ENCODE measurements at regions not wholly inside any gene's neighbourhood (a gene's known extent, or its start where the extent isn't known, plus 50 kb on each side); places are given as distances from the start of the nearest gene placed in this dataset.

DNA sequence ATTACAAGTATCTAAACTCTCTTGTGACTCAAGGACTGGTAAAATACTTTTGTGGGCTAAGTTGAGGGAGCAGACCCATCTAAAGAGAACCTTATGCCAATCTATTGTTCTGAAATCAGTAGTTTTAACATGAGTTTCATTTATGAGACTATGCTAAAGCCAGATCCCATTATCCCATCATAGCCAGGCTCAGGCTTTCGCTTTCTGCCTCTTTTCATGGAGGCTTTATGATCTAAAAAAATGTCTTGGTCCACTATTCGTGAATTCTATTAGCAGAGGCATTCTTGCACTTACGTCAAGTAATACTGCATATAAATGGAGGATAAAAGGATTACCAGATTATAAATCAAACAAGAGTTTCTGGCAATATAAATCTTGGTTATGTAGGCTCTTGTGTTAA lies 1636.9 kb upstream of the ACVR2A start:
- H3K4me3 ChIP-seq (ENCODE audit: low read depth, low read length) = no peak overlapping the region
- no peak for DNase-seq (ENCODE audit: low read depth)
- TF ChIP-seq, protein P1, sequence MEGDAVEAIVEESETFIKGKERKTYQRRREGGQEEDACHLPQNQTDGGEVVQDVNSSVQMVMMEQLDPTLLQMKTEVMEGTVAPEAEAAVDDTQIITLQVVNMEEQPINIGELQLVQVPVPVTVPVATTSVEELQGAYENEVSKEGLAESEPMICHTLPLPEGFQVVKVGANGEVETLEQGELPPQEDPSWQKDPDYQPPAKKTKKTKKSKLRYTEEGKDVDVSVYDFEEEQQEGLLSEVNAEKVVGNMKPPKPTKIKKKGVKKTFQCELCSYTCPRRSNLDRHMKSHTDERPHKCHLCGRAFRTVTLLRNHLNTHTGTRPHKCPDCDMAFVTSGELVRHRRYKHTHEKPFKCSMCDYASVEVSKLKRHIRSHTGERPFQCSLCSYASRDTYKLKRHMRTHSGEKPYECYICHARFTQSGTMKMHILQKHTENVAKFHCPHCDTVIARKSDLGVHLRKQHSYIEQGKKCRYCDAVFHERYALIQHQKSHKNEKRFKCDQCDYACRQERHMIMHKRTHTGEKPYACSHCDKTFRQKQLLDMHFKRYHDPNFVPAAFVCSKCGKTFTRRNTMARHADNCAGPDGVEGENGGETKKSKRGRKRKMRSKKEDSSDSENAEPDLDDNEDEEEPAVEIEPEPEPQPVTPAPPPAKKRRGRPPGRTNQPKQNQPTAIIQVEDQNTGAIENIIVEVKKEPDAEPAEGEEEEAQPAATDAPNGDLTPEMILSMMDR (IDR thresholded peaks at IDR 0.05; ENCODE audit: low read depth, low read length, missing control alignments) = no peak

DNA sequence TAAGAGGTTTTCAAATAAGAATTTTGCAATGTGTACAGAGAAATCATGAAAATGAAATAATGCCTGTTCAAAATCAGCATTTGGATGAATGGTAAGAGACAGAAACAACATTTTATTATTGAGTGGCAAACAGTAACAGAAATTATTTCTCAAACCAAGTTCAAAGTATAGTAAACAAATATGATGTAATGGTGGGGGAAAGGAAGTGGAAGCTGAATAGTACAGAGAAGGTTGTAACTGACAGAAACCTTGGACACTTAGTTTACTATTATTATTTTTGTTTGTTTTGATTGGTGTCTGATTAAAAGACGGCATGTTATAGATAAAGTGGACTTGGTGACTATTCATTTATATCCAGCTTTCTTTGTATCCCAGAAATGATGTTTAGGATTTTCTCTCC lies 1637.4 kb upstream of the ACVR2A start:
- no peak overlapping the region for H3K4me3 ChIP-seq (ENCODE audit: low read depth, low read length)
- DNase-seq (ENCODE audit: low read depth) = no peak
- TF ChIP-seq, protein P1 (IDR thresholded peaks at IDR 0.05; ENCODE audit: low read depth, low read length, missing control alignments) = no peak

DNA sequence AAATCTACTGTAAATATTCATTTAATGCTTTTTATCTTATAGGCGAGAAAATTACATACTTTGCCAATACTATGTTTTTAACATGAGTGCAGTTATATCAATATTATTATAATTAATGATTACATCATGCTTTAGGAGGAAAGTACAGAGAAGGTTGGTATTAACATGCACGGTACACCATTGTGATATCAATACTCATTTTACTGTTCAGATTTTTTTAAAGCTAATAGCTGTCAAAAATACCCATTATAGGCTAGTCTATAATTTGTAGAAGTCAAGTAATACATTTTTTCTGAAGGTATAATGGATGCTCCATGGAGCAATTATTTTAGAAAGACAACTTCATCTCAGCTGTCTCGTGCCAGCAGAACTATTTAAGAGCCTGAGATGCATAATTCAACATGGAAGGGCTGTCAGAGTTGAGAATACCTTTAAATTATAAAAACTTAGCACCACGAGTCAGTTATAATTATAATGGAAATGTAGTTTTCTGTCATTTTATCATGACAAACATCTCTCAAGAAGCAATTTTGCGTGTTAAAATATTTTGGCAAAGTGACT lies 1641.7 kb upstream of the ACVR2A start:
- TF ChIP-seq, protein P1 (IDR thresholded peaks at IDR 0.05; ENCODE audit: low read depth, low read length, missing control alignments) = no peak

DNA sequence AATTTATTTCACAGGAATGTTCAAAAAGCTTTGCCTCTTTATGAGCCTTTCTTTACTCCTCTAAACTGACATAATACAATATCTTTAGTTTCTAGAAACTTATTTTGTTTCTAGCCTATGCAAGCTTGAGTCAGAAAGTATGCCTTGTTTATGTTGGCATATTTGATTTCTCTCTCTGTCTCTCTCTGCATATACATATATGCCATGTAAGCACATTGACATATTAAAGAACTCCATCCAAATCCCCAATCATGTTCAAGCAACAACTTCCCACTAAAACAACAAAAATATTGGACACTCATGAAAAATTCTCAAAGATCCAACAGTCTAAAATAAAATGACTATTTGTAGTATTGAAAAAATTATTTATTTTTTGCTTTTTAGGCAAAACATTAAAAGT lies 1651.2 kb upstream of the ACVR2A start:
- TF ChIP-seq, protein P1 (IDR thresholded peaks at IDR 0.05; ENCODE audit: low read depth, low read length, missing control alignments) = no peak
- DNase-seq (ENCODE audit: low read depth) = no peak
- H3K4me3 ChIP-seq (ENCODE audit: low read depth, low read length) = no peak overlapping the region

More for the DNA sequence above, 1641.7 kb upstream of the ACVR2A start:
- no peak for DNase-seq (ENCODE audit: low read depth)
- H3K4me3 ChIP-seq (ENCODE audit: low read depth, low read length) = no peak overlapping the region

DNA sequence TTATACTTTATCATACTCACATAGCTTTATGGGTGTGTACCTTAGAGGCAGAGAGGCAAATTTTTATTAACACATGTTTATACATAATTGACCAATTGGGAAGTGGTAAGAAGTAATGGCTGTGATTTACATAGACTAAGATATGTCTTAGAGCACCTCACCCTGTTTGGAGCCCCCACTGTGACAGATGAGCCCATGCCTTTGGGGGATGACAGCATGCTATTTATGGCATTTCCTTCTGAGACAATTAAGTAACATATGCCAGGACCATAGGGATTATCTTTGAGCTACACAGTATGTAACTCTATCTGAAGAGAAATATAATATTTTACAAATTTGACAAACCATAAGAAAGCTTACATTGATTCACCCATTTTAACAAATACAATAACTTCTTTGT lies 1655.3 kb upstream of the ACVR2A start:
- TF ChIP-seq, protein P1 (IDR thresholded peaks at IDR 0.05; ENCODE audit: low read depth, low read length, missing control alignments) = no peak
- H3K4me3 ChIP-seq (ENCODE audit: low read depth, low read length) = no peak overlapping the region
- no peak for DNase-seq (ENCODE audit: low read depth)

DNA sequence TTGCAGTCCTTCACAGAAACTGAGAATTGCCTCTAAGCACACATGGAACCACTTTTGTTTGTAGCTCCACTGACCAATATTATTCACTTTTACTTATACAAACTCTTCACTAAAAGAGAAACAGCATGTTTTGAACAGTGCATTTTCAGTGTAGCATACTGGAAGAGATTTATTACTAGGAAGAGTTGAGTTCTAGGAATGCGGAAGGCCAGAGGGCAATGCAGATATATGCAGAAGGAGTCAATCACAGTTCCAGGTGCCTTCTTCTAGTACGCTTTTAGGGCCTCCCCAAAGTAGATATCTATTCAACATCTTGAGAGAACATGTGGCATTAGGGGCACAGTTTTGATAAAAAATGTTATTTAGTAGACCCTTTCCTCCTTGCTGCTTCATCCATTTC lies 1654.0 kb upstream of the ZEB2 start:
- H3K4me3 ChIP-seq (ENCODE audit: low read depth, low read length) = no peak overlapping the region
- DNase-seq (ENCODE audit: low read depth) = no peak
- TF ChIP-seq, protein P1 (IDR thresholded peaks at IDR 0.05; ENCODE audit: low read depth, low read length, missing control alignments) = no peak

DNA sequence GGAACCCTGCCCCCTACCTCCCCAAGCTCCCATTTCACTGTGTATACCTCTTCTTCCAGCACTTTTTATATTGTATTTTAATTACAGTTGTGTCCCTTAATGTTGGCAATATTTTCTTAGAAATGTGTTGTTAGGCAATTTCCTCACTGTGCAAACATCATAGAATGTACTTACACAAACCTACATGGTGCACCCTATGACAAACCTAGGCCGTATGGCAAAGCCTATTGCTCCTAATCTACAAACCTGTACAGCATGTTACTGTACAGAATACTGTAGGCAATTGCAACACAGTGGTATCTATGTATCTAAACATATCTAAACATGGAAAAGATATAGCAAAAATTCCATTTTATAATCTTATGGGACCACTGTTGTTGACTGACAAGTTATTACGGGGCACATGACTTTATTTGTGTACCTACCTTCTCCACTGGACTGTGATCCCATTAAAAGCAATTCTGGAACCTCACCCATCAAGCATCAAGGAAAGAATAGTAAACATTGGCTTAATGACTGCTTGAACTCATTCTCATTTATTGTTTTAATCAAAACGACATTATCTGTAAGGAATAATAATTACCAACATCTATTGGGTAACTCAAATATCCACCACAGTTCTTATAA lies 1641.5 kb upstream of the ZEB2 start:
- TF ChIP-seq, protein P1 (IDR thresholded peaks at IDR 0.05; ENCODE audit: low read depth, low read length, missing control alignments) = no peak
- no peak for DNase-seq (ENCODE audit: low read depth)
- H3K4me3 ChIP-seq (ENCODE audit: low read depth, low read length) = no peak overlapping the region

Measured in GM12864 (cell line).